Dermis blood vessel endothelial cell (primary cell): ENCODE measurements at regions not wholly inside any gene's neighbourhood (a gene's known extent, or its start where the extent isn't known, plus 50 kb on each side); places are given as distances from the start of the nearest gene placed in this dataset.
"Not testable (repeated sequence)": the region's sequence is repeated elsewhere in the genome, so short reads cannot be mapped to it uniquely, and the experiment has no call there.

Source experiments
- DNase-seq: peaks from one replicate; pipeline ENCODE4 v3.0.0; 2010

GRCh38 chr2:234181121-234181520 is 130.6 kb downstream of the SPP2 start:
- DNase-seq, result no peak

DNA sequence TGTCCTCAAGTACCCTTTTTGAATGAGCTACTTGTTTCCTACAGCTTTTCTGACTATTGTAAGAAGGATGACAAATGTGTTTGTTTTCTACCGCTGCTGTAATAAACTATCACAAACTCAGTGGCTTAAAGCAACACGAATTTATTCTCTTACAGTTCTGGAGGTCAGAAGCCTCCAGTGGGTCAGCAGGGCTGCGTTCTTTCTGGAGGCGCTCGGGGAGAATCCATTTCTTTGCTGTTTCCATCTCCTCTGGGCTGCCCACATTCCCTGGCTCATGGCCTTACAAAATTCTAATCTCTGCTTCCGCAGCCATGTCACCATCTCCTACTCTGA is 128.5 kb downstream of the SPP2 start:
- DNase-seq, result no peak

DNA sequence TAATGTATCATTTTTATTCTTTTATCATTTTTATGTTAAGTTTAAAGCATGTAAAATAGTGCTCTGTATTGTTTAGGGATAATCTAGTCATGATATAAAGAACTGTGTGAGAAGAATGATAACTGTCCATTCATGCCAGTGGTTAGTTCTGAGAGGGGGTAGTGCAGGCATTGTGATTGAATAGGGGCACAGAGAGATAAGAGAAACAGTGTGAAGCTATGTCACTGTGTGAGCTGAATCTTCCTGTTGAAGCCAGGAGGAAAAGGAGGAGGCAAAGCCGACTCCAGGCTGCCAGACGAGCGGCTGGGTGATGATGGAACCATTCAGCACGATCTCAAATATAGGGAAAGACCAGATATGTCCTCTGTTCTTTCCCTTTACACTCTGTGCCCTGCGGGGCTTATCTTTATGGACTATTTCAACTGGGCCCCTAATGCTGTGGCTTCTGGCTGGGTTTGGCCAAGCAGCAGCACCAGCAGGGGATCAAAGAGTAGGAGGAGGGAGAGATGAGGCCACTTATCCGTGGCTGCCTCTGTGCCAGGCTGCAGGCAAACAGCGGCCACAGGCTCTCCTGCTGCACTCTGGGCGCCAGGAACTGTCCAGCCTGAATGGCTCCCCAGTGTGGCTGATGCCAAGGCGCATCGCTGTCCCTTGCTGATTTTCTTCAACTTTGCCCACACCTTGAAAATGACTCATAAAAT is 128.0 kb downstream of the SPP2 start:
- DNase-seq, result peak; percentile 56

DNA sequence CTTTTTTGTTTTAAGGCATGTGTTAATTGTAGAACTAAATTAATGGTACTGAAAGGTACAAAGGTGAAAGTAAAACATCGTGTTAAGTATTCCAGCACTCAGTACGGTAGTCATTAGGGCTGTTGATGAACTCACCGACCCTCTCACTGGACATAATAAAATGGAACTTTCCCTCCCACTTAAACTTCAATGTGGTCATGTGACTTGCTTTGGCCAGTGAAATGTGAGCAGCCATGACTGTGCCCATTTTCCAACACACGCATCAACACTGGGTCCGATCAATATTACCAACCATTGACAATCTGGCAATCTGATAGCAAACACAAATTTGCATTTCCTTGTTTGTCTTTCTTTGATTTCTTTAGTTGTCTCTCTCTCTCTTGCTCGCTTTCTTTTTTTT is 125.1 kb downstream of the SPP2 start:
- DNase-seq, result no peak

DNA sequence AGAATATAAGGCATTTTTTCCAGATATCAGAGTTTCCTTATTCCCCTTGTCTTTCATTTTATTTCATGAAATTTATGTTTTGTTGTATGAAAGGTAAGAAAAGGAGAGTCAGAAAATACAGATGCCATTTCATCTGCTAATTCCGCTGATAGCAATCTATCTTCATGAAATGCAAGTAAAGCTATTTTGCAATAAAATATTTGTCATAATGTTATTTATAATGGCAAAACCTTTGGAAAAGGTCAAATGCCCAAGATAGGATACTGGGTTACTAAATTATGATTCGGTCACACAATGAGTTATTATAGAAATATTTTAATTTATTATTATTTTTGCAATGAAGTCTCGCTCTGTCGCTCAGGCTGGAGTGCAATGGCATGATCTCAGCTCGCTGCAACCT is 124.2 kb downstream of the SPP2 start:
- DNase-seq, result no peak

DNA sequence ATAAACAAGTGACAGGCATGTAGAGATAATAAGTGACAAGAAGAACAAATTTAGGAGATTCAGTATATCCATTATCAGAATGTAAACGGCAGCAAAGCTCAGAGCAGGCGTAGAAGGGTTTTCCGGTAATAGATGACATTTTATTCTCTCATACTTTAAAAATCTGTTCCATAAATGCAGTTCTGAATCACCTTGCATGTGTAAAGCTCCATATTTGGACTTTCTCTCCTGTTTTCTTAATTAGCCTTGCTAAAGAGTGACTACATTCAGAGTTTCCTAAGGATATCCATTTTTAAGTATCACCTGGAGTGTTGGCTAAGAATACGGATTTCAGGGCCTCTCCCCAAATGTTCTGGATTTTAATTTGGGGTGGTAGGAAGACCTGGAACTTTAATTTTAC is 122.0 kb downstream of the SPP2 start:
- DNase-seq, result no peak

DNA sequence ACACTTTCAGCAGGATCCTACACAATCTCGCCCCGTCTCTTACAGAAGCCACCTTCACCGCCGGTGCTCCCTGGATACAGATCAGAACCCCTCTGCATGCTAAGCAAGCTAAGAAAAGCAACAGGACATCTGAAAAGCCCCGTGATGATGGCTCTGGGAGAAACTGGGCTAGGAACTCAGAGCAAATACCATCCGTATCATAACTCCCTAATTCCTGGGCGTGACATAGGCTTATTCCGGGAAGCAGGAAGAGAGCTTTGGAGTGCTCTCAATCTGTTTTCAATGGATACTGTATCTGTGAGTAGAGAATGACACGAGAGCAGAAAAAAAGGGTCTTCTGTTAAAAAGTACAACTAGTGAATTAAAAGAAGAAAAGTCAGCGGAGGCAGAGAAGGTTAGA is 121.6 kb downstream of the SPP2 start:
- DNase-seq, result no peak

GRCh38 chr2:234171666-234172065 is 121.2 kb downstream of the SPP2 start:
- DNase-seq, result no peak

GRCh38 chr2:234169674-234170073 is 119.2 kb downstream of the SPP2 start:
- DNase-seq, result no peak

GRCh38 chr2:234168605-234169570 is 118.4 kb downstream of the SPP2 start:
- peak; percentile 91 for DNase-seq

DNA sequence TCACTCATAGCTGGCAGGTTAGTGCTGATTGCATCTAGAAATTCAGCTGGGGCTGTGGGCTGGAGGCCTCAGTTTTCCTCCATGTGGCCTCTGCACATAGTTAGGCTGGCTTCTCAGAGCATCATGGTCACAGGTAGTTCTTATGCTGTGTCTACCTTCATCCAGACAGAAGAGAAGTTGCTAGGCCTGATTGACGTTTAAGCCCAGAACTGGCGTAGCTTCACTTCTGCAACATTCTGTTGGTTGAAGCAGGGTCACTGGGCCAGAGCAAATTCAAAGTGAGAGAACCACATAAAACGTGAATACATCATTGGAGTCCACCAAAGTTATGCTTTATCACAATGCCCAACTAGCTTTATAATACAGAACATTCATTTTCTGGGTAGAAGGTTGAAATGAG is 116.0 kb downstream of the SPP2 start:
- DNase-seq, result no peak

DNA sequence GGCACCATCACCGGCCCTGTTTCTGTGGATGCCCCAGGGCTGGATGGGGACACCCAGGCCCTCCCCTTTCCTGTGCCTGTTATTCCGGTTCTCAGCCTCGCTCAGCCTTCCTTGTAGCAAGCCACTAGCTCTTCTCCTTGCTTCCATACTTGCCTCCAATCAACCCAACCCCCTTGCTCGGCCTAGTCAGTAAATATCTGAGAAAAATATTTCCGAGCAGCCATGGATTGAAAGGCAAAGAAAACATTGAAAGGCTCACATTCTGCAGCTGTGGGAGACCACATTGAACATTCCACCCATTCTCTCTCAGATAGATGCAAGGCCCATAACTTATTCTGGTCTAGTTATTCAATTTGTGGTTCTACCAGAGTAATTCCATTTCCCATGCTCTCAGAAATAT is 114.9 kb downstream of the SPP2 start:
- no peak for DNase-seq

DNA sequence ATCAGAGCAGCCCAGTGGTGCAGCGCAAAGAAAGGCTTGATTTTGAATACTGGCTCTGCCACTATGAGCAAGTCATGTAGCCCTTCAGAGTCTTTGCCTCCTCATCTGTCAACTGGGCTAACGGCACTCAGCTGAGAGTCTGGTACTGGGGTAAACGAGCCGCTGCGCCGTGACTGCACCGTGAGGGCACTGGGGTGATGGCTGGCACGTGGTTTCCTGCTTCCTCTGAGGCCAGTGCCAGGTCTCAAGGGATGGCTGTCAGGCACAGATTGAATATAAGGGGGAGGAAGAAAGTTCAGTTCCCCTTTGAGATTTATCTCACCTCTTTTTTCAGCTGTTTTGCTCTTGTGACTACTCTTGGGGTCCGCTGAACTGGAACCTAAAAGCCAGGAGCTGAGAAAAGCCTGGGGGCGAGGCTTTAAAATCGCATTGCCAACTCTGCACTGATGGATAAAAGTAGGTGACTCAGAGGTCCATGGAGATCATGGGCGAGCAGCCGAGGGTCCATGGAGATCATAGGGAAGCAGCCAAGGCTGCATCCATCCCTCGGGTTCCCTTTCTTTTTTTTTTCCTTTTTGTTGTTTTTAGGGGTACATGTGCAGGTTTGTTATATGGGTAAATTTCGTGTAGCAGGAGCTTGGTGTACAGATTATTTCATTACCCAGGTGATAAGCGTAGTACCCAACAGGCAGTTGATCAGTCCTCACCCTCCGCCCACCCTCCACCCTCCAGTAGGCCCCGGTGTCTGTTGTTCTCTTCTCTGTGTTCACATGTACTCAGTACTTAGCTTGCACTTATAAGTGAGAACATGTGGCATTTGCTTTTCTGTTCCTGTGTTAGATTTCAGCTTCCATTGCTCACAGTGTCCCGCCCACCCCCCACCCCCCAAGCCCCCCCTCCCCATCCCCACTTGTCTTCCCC is 114.3 kb downstream of the SPP2 start:
- DNase-seq, result peak; percentile 50

- DNase-seq, result no peak
Observed at GRCh38 chr2:234163510-234164045, 113.1 kb downstream of the SPP2 start.

- no peak for DNase-seq
Observed at GRCh38 chr2:234162861-234163260, 112.4 kb downstream of the SPP2 start.

DNA sequence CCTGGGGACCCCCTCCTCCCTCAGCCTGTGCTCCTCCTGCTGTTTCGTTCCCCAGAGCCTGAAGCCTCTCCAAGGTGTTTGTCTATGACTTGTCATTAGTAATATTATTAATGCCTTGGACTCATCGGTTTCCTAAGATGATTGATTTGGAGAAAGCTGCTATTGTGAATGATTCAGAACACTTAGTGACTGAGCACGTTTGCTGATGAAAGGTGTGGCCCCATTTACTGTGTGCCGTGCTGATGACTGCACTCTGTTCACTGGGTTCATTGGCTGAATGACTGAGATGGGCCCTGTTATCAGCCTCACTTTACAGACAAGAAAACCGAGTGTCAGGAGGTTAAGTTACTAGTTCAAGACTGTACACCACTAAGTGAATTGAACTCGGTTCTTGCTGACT is 111.4 kb downstream of the SPP2 start:
- no peak for DNase-seq

DNA sequence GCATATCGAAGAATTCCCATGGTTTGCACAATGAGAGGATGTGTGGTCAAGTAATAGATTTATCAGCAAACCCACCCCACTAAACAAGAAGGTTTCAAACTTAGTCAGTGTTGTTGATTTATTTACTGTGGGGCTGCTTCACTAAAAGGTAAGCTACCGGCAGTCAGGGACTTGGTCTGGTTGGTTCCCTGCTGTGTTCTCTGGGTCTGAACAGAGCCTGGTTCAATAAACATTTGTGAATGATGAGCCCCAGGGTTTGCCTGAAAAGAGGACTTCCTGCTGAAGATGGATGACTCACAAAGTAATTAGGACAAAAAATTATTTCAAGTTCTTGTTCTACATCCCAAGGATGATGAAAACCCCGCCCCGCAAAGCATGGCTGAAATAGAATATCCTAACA is 108.3 kb downstream of the SPP2 start:
- DNase-seq, result no peak

- no peak for DNase-seq
Observed at GRCh38 chr2:234157817-234158588, 107.5 kb downstream of the SPP2 start.

DNA sequence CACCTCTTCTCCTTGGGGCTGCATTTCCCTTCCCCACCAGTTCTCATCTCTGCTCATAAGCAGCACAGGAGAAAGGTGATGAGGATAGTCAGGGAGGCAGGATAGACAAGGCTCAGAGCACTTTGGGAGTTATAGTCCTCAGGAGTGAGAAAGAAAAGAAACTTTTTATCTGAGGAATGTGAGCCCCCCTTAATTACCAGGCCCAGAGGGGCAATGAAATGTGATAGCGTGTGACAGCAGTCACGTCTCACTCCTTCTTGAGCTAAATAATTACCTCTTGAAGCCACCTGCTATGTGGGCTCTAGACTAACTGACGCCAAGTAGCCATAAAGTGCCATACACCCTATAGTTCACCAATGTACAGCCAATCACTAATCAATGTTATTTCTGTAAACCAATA is 105.8 kb downstream of the SPP2 start:
- no peak for DNase-seq

- DNase-seq, result not testable (repeated sequence)
Observed at GRCh38 chr2:234152835-234153234, 102.3 kb downstream of the SPP2 start.

GRCh38 chr2:234147335-234147861 is 96.9 kb downstream of the SPP2 start:
- no peak for DNase-seq
